Stimulated activated CD4-positive, alpha-beta T cell treated with anti-CD3 and anti-CD28 coated beads, Interleukin-12 subunit alpha, Interleukin-12 subunit beta, amount 100 ng/mL, for 48 hours (primary cell): ENCODE measurements at regions not wholly inside any gene's neighbourhood (a gene's known extent, or its start where the extent isn't known, plus 50 kb on each side); places are given as distances from the start of the nearest gene placed in this dataset.
"Not testable (repeated sequence)": the region's sequence is repeated elsewhere in the genome, so short reads cannot be mapped to it uniquely, and the experiment has no call there.

Source experiments
- DNase-seq, 3 donors: peaks; one replicate each; pipeline ENCODE4 v3.0.0-alpha.2; 2020; ENCODE audit warnings: low read depth in 2 of 3, low spot score in 1 of 3

GRCh38 chr3:110849064-110849463 lies 222.6 kb upstream of the NECTIN3 start:
- DNase-seq, result no peak

GRCh38 chr3:110851736-110852135 lies 219.9 kb upstream of the NECTIN3 start:
- DNase-seq, result no peak

GRCh38 chr3:110855207-110855606 lies 216.4 kb upstream of the NECTIN3 start:
- no peak for DNase-seq

GRCh38 chr3:110856916-110857315 lies 214.7 kb upstream of the NECTIN3 start:
- no peak for DNase-seq

GRCh38 chr3:110858549-110858948 lies 213.1 kb upstream of the NECTIN3 start:
- DNase-seq, result no peak

- DNase-seq, result no peak
Measured at GRCh38 chr3:110859336-110859735, 212.3 kb upstream of the NECTIN3 start.

- no peak for DNase-seq
Measured at GRCh38 chr3:110859993-110860392, 211.6 kb upstream of the NECTIN3 start.

GRCh38 chr3:110865934-110866333 lies 205.7 kb upstream of the NECTIN3 start:
- DNase-seq, result no peak

GRCh38 chr3:110868106-110868505 lies 203.5 kb upstream of the NECTIN3 start:
- no peak for DNase-seq

- no peak for DNase-seq
Measured at GRCh38 chr3:110869736-110870135, 201.9 kb upstream of the NECTIN3 start.

GRCh38 chr3:110871869-110872268 lies 199.7 kb upstream of the NECTIN3 start:
- DNase-seq, result no peak

- DNase-seq, result no peak
Measured at GRCh38 chr3:110878692-110879091, 192.9 kb upstream of the NECTIN3 start.

GRCh38 chr3:110881069-110881468 lies 190.5 kb upstream of the NECTIN3 start:
- DNase-seq, result no peak

GRCh38 chr3:110886222-110886893 lies 185.3 kb upstream of the NECTIN3 start:
- DNase-seq, result no peak

GRCh38 chr3:110887176-110887575 lies 184.4 kb upstream of the NECTIN3 start:
- no peak for DNase-seq

- not testable (repeated sequence) for DNase-seq
Measured at GRCh38 chr3:110888625-110889375, 182.8 kb upstream of the NECTIN3 start.

GRCh38 chr3:110889376-110889699 lies 182.3 kb upstream of the NECTIN3 start:
- not testable (repeated sequence) for DNase-seq

GRCh38 chr3:110894574-110894973 lies 177.0 kb upstream of the NECTIN3 start:
- no peak for DNase-seq

GRCh38 chr3:110895054-110895453 lies 176.6 kb upstream of the NECTIN3 start:
- no peak for DNase-seq

- no peak for DNase-seq
Measured at GRCh38 chr3:110897046-110897445, 174.6 kb upstream of the NECTIN3 start.

- no peak for DNase-seq
Measured at GRCh38 chr3:110900576-110900975, 171.0 kb upstream of the NECTIN3 start.

GRCh38 chr3:110901536-110901935 lies 170.1 kb upstream of the NECTIN3 start:
- no peak for DNase-seq
